ENCODE measurements at regions not wholly inside any gene's neighbourhood (a gene's known extent, or its start where the extent isn't known, plus 50 kb on each side); places are given as distances from the start of the nearest gene placed in this dataset.
"Not testable (repeated sequence)": the region's sequence is repeated elsewhere in the genome, so short reads cannot be mapped to it uniquely, and the experiment has no call there.

DNA sequence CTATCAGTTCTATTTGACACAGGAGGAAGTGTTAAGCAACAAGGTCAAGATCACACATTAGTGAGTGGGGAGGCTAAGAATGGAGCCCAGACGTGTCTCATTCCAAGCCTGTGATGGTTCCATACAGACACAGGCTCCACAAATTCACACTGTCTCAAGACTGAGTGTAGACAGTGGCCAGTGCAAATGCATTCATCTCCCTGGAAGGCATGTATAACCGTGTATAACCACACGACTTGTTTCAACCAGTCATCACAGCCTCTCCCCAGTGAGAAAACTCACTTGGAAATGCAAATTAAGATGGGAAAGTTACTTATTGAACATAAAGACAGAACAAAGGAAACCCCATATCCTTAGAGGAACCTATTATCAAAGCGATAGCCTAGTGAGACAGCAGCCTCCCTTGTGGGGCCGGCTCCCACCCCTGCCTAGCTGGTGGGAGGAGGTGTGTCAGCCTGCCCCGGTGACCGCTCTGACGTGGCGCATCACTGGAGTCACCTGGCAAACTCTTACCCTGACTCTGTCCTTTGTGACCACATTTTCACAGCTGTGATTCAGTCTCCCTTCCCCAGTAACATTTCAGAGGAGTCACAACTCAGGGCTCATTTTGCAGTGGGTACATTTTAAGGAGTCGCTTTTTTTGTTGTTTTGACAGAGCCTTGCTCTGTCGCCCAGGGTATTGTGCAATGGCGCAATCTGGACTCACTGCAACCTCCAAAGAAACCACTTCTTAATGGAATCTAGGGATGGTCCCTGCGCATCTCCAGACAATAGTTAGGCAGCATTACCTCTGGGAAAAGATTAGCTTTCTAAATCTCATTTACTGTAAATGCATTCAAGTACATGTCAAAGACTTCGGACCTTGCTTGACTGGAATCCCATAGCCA lies 126.6 kb upstream of the PARD3 start:
- Mint-ChIP-seq H3K9me3 (no peaks in the 10 kb centered on the region), H3K4me1 (no peaks in the 10 kb centered on the region), H3K27me3 (peaks cover 0 to 2% of the 10 kb centered on the region in 2 donors), H3K36me3 (no peaks in the 10 kb centered on the region), H3K4me3 (no peak overlapping the region), H3K27ac (no peak overlapping the region)
- no peak for ATAC-seq (replicated peaks in 1 of 4)
- H3K9me3 ChIP-seq: no peaks in the 10 kb centered on the region
- ChIA-PET CTCF (interaction anchor here in 1 of 2 donors (0.7 kb wide), 1 partner anchor 1988 kb away, joined by 6 read pairs; no protein-coding TSS in a partner anchor), POLR2A (no interaction called here)
- no peaks in the 10 kb centered on the region for H3K36me3 ChIP-seq (ENCODE audit: control insufficient read depth in 2 of 2, extremely low read depth in 1 of 2, insufficient read depth in 1 of 2, low read length in 1 of 2)
- no peak overlapping the region for H3K4me3 ChIP-seq (ENCODE audit: control insufficient read depth in 1 of 2, extremely low read depth in 1 of 2, low read length in 1 of 2)
- no peak for DNase-seq
- H3K27ac ChIP-seq (ENCODE audit: low read length): no peak overlapping the region
- H3K27me3 ChIP-seq (replicated peaks in 1 of 2; ENCODE audit: control insufficient read depth in 2 of 2, extremely low read depth in 1 of 2, insufficient read depth in 2 of 2, low read length in 1 of 2): peaks cover 0 to 3% of the 10 kb centered on the region in 2 experiments
- no peaks in the 10 kb centered on the region for H3K4me1 ChIP-seq (ENCODE audit: control insufficient read depth in 1 of 2, extremely low read depth in 1 of 2, insufficient read depth in 2 of 2, low read length in 2 of 2)
- 80% methylated on average over 10 of the region's 14 CpGs for WGBS (ENCODE audit: insufficient coverage)

GRCh38 chr10:34940436-34940835 lies 125.3 kb upstream of the PARD3 start:
- Histone ChIP-seq H3K9me3 (no peaks in the 10 kb centered on the region), H3K27ac (ENCODE audit: low read length) (no peak overlapping the region), H3K4me1 (ENCODE audit: control insufficient read depth in 1 of 2, extremely low read depth in 1 of 2, insufficient read depth in 2 of 2, low read length in 2 of 2) (no peaks in the 10 kb centered on the region), H3K27me3 (replicated peaks in 1 of 2; ENCODE audit: control insufficient read depth in 2 of 2, extremely low read depth in 1 of 2, insufficient read depth in 2 of 2, low read length in 1 of 2) (peaks cover 0 to 3% of the 10 kb centered on the region in 2 experiments), H3K36me3 (ENCODE audit: control insufficient read depth in 2 of 2, extremely low read depth in 1 of 2, insufficient read depth in 1 of 2, low read length in 1 of 2) (no peaks in the 10 kb centered on the region), H3K4me3 (ENCODE audit: control insufficient read depth in 1 of 2, extremely low read depth in 1 of 2, low read length in 1 of 2) (no peak overlapping the region)
- Mint-ChIP-seq H3K4me3 (no peak overlapping the region), H3K27ac (no peak overlapping the region), H3K36me3 (no peaks in the 10 kb centered on the region), H3K9me3 (no peaks in the 10 kb centered on the region), H3K27me3 (peaks cover 0 to 2% of the 10 kb centered on the region in 2 donors), H3K4me1 (no peaks in the 10 kb centered on the region)
- ATAC-seq (replicated peaks in 1 of 4) (no peak), DNase-seq (no peak)
- ChIA-PET CTCF (no interaction called here), POLR2A (no interaction called here)
- 51% methylated on average over 6 of the region's 8 CpGs for WGBS (ENCODE audit: insufficient coverage)

DNA sequence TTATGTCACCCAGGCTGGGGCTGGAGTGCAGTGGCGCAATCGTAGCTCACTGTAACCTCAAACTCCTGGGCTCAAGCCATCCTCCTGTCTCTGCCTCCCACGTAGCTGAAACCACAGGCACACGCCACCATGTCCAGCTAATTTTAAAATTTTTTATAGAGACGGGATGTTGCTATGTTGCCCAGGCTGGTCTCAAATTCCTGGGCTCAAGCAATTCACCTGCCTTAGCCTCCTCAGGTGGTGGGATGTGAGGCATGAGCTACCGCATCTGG lies 123.2 kb upstream of the PARD3 start:
- Mint-ChIP-seq H3K36me3 (no peaks in the 10 kb centered on the region), H3K27me3 (peaks cover 0 to 2% of the 10 kb centered on the region in 2 donors), H3K27ac (no peak overlapping the region), H3K4me3 (no peak overlapping the region), H3K9me3 (no peaks in the 10 kb centered on the region), H3K4me1 (no peaks in the 10 kb centered on the region)
- H3K4me3 ChIP-seq (ENCODE audit: control insufficient read depth in 1 of 2, extremely low read depth in 1 of 2, low read length in 1 of 2): no peak overlapping the region
- peaks cover 0 to 3% of the 10 kb centered on the region in 2 experiments for H3K27me3 ChIP-seq (replicated peaks in 1 of 2; ENCODE audit: control insufficient read depth in 2 of 2, extremely low read depth in 1 of 2, insufficient read depth in 2 of 2, low read length in 1 of 2)
- H3K9me3 ChIP-seq: no peaks in the 10 kb centered on the region
- DNase-seq (no peak), ATAC-seq (replicated peaks in 1 of 4) (no peak)
- no peaks in the 10 kb centered on the region for H3K4me1 ChIP-seq (ENCODE audit: control insufficient read depth in 1 of 2, extremely low read depth in 1 of 2, insufficient read depth in 2 of 2, low read length in 2 of 2)
- no peaks in the 10 kb centered on the region for H3K36me3 ChIP-seq (ENCODE audit: control insufficient read depth in 2 of 2, extremely low read depth in 1 of 2, insufficient read depth in 1 of 2, low read length in 1 of 2)
- ChIA-PET CTCF (no interaction called here), POLR2A (no interaction called here)
- no peak overlapping the region for H3K27ac ChIP-seq (ENCODE audit: low read length)
- 100% methylated on average over 2 of the region's 6 CpGs for WGBS (ENCODE audit: insufficient coverage)

GRCh38 chr10:34937643-34938398 lies 122.7 kb upstream of the PARD3 start:
- 38% methylated on average over 3 of the region's 7 CpGs for WGBS (ENCODE audit: insufficient coverage)
- H3K36me3 ChIP-seq (ENCODE audit: control insufficient read depth in 2 of 2, extremely low read depth in 1 of 2, insufficient read depth in 1 of 2, low read length in 1 of 2); H3K27me3 Mint-ChIP-seq; POLR2A ChIA-PET; H3K27ac ChIP-seq (ENCODE audit: low read length); H3K27me3 ChIP-seq (replicated peaks in 1 of 2; ENCODE audit: control insufficient read depth in 2 of 2, extremely low read depth in 1 of 2, insufficient read depth in 2 of 2, low read length in 1 of 2); ATAC-seq (replicated peaks in 1 of 4); H3K36me3 Mint-ChIP-seq; H3K27ac Mint-ChIP-seq; CTCF ChIA-PET; H3K4me1 ChIP-seq (ENCODE audit: control insufficient read depth in 1 of 2, extremely low read depth in 1 of 2, insufficient read depth in 2 of 2, low read length in 2 of 2); H3K9me3 ChIP-seq; H3K4me3 Mint-ChIP-seq; H3K4me3 ChIP-seq (ENCODE audit: control insufficient read depth in 1 of 2, extremely low read depth in 1 of 2, low read length in 1 of 2); H3K4me1 Mint-ChIP-seq; H3K9me3 Mint-ChIP-seq; DNase-seq: not testable (repeated sequence)

- POLR2A ChIA-PET: no interaction called here
- Mint-ChIP-seq H3K4me1 (no peaks in the 10 kb centered on the region), H3K27me3 (peaks cover 0 to 2% of the 10 kb centered on the region in 2 donors), H3K27ac (no peak overlapping the region), H3K9me3 (no peaks in the 10 kb centered on the region), H3K36me3 (no peaks in the 10 kb centered on the region), H3K4me3 (no peak overlapping the region)
- Histone ChIP-seq H3K27me3 (replicated peaks in 1 of 2; ENCODE audit: control insufficient read depth in 2 of 2, extremely low read depth in 1 of 2, insufficient read depth in 2 of 2, low read length in 1 of 2) (peaks cover 0 to 3% of the 10 kb centered on the region in 2 experiments), H3K9me3 (no peaks in the 10 kb centered on the region), H3K4me3 (ENCODE audit: control insufficient read depth in 1 of 2, extremely low read depth in 1 of 2, low read length in 1 of 2) (no peak overlapping the region), H3K36me3 (ENCODE audit: control insufficient read depth in 2 of 2, extremely low read depth in 1 of 2, insufficient read depth in 1 of 2, low read length in 1 of 2) (no peaks in the 10 kb centered on the region), H3K27ac (ENCODE audit: low read length) (no peak overlapping the region), H3K4me1 (ENCODE audit: control insufficient read depth in 1 of 2, extremely low read depth in 1 of 2, insufficient read depth in 2 of 2, low read length in 2 of 2) (no peaks in the 10 kb centered on the region)
- WGBS (ENCODE audit: insufficient coverage): 82% methylated on average over 5 of the region's 6 CpGs
- no peak for DNase-seq
- no peak for ATAC-seq (replicated peaks in 1 of 4)
- CTCF ChIA-PET: no interaction called here
These were observed 121.0 kb upstream of the PARD3 start for GRCh38 chr10:34936061-34936460.

DNA sequence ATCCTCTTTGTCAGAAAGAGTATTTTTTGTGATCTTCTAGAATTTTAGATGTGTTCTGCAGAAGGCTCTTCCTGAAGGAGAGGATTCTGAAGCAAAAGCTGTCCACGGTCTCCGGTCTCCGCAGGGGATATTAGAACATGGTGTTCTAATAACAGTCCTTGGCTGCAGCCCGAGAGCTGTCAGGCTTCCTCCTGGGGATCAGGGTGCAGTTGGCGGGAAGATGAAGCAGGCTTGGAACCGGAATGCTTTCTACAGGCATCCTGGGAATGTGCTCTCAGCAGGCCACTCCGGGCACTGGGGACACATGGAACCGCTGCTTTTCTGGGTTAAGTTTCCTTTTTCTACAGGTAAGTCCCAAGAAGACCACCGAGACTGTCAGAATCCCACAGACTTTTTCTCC lies 118.6 kb upstream of the PARD3 start:
- H3K36me3 Mint-ChIP-seq: no peaks in the 10 kb centered on the region
- ChIA-PET CTCF (interaction anchor here in 1 of 2 donors (0.6 kb wide), 1 partner anchor 1130 kb away, joined by 5 read pairs; no protein-coding TSS in a partner anchor), POLR2A (interaction anchor here in 1 of 2 donors (0.6 kb wide), 1 partner anchor 13 kb away, joined by 4 read pairs; no protein-coding TSS in a partner anchor)
- ATAC-seq (replicated peaks in 1 of 4) (no peak), DNase-seq (no peak)
- H3K9me3 ChIP-seq: no peaks in the 10 kb centered on the region
- no peak overlapping the region for H3K4me3 ChIP-seq (ENCODE audit: control insufficient read depth in 1 of 2, extremely low read depth in 1 of 2, low read length in 1 of 2)
- H3K9me3 Mint-ChIP-seq: no peaks in the 10 kb centered on the region
- no peaks in the 10 kb centered on the region for H3K4me1 ChIP-seq (ENCODE audit: control insufficient read depth in 1 of 2, extremely low read depth in 1 of 2, insufficient read depth in 2 of 2, low read length in 2 of 2)
- WGBS (ENCODE audit: insufficient coverage): 87% methylated on average over 6 of the region's 9 CpGs
- H3K4me3 Mint-ChIP-seq: no peak overlapping the region
- H3K27me3 ChIP-seq (replicated peaks in 1 of 2; ENCODE audit: control insufficient read depth in 2 of 2, extremely low read depth in 1 of 2, insufficient read depth in 2 of 2, low read length in 1 of 2): peaks cover 0 to 3% of the 10 kb centered on the region in 2 experiments
- H3K36me3 ChIP-seq (ENCODE audit: control insufficient read depth in 2 of 2, extremely low read depth in 1 of 2, insufficient read depth in 1 of 2, low read length in 1 of 2): no peaks in the 10 kb centered on the region
- no peak overlapping the region for H3K27ac ChIP-seq (ENCODE audit: low read length)
- no peaks in the 10 kb centered on the region for H3K4me1 Mint-ChIP-seq
- H3K27me3 Mint-ChIP-seq: peaks cover 0 to 2% of the 10 kb centered on the region in 2 donors
- no peak overlapping the region for H3K27ac Mint-ChIP-seq

All from T-cell (primary cell).